ENCODE measurements at regions not wholly inside any gene's neighbourhood (a gene's known extent, or its start where the extent isn't known, plus 50 kb on each side); places are given as distances from the start of the nearest gene placed in this dataset.
"Not testable (repeated sequence)": the region's sequence is repeated elsewhere in the genome, so short reads cannot be mapped to it uniquely, and the experiment has no call there.

GRCh38 chr19:41515015-41515652 is 60.8 kb upstream of the CEACAM21 start:
- DNase-seq (ENCODE audit: low read depth) = no peak
- no peak overlapping the region for H3K4me3 ChIP-seq (ENCODE audit: low read depth, low read length)
- TF ChIP-seq, protein P1, sequence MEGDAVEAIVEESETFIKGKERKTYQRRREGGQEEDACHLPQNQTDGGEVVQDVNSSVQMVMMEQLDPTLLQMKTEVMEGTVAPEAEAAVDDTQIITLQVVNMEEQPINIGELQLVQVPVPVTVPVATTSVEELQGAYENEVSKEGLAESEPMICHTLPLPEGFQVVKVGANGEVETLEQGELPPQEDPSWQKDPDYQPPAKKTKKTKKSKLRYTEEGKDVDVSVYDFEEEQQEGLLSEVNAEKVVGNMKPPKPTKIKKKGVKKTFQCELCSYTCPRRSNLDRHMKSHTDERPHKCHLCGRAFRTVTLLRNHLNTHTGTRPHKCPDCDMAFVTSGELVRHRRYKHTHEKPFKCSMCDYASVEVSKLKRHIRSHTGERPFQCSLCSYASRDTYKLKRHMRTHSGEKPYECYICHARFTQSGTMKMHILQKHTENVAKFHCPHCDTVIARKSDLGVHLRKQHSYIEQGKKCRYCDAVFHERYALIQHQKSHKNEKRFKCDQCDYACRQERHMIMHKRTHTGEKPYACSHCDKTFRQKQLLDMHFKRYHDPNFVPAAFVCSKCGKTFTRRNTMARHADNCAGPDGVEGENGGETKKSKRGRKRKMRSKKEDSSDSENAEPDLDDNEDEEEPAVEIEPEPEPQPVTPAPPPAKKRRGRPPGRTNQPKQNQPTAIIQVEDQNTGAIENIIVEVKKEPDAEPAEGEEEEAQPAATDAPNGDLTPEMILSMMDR (IDR thresholded peaks at IDR 0.05; ENCODE audit: low read depth, low read length, missing control alignments) = no peak

DNA sequence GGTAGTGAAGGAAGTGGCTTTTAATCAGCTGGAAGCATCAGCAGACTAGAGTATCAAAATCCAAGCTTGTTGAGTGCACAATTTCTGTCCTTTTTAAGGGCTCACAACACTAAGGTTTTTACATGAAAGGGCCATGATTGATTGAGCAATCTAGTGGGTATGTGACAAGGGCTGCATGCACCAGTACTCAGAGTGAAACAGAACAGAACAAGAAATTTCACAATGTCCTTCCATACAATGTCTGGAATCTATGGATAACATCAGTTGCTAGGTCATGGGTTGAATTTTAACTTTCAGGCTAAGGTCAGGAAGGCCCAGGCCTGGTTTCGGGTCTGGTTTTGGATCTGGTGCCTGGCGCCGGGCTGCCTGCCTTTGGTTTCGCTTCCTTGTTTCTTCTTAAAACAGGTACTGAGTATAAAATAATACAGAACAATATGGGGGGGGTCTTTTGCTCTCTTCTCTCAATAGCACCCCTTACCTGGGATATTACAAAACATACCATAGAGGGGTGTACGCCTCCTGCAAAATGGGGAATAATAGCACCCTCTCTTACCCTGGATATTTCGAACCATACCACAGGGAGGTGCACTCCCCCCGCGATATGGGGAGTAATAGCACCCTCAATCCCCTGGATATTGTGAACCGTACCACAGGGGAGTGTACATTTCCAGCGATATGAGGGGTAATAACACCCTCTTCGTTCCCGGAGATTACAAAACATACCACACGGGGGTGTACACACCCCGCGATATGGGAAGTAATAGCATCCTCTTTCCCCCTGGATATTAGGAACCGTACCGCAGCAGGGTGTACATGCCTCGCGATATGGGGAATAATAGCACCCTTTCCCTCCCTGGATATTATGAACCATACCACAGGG is 59.4 kb upstream of the CEACAM21 start:
- DNase-seq (ENCODE audit: low read depth); H3K4me3 ChIP-seq (ENCODE audit: low read depth, low read length): not testable (repeated sequence)

- no peak for DNase-seq (ENCODE audit: low read depth)
- no peak overlapping the region for H3K4me3 ChIP-seq (ENCODE audit: low read depth, low read length)
- TF ChIP-seq, protein P1 (IDR thresholded peaks at IDR 0.05; ENCODE audit: low read depth, low read length, missing control alignments) = no peak
Observed at GRCh38 chr19:41518141-41518540, 57.8 kb upstream of the CEACAM21 start.

DNA sequence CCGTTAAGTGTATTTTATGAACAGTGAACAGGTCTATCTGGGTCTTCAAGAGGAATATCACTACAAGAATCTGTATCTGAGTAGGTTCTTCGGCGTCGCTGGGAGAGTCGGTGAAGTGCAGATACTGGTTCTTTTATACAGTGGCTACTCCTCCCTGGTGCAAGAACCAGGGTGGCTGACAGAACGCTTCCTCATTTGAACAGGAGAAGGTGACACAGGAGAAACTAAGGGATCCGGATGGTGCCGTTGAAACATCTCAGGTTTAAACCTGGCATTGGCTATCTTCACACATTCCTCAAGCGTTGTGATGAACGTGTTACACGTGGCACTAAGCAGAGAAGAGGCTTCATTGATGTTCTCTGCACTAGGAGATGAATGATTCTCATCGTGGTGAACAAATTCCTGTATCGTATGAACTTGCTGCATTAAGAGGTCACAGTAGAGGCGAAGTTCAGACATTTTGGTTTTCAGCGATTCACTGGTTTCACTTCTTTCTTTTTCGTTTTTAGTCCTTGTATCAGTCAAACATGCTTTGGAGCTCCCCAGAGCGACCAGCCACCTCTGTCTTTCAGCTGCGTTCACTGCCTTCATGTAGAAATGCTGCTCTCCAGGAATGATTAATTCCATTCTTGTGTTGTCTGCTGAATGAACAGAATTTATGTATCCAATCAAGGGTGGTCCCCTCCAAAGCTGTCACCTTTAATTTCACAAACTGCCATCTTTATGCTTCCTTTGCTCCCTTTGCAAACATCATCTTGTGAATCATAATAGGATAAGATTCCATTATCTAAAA is 54.6 kb upstream of the CEACAM21 start:
- H3K4me3 ChIP-seq (ENCODE audit: low read depth, low read length) = peak overlapping the region; percentile 52
- DNase-seq (ENCODE audit: low read depth) = not testable (repeated sequence)

GRCh38 chr19:41521931-41522555 is 53.9 kb upstream of the CEACAM21 start:
- TF ChIP-seq, protein P1 (IDR thresholded peaks at IDR 0.05; ENCODE audit: low read depth, low read length, missing control alignments) = no peak
- H3K4me3 ChIP-seq (ENCODE audit: low read depth, low read length) = peak overlapping the region; percentile 52
- no peak for DNase-seq (ENCODE audit: low read depth)

- no peak for DNase-seq (ENCODE audit: low read depth)
- H3K4me3 ChIP-seq (ENCODE audit: low read depth, low read length) = no peak overlapping the region
- TF ChIP-seq, protein P1 (IDR thresholded peaks at IDR 0.05; ENCODE audit: low read depth, low read length, missing control alignments) = no peak
Observed at GRCh38 chr19:41525989-41526388, 50.0 kb upstream of the CEACAM21 start.
